ENCODE measurements at regions not wholly inside any gene's neighbourhood (a gene's known extent, or its start where the extent isn't known, plus 50 kb on each side); places are given as distances from the start of the nearest gene placed in this dataset.

DNA sequence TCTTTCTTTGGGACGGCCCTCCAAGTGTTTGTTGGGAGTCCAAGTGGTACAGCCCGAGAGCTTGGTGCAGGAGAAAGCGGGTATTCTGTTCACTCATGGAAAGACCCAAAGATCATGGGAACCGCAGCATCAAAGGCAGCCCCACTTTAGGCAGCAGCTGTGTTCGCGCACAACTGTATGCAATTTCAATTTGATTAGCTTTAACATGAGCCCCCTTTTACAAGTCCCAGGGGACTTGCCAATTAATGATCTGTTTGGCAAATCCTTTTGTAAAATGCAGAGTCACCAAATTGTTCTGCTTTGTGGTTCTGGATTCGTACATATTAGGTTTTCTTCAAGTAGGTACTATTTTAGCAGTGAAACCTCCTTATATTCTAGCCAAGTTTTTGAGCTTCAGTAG, 217.7 kb downstream of the AACS start:
- no peak for TF ChIP-seq POLR2A (IDR thresholded peaks at IDR 0.05)
- TF ChIP-seq, protein P1, sequence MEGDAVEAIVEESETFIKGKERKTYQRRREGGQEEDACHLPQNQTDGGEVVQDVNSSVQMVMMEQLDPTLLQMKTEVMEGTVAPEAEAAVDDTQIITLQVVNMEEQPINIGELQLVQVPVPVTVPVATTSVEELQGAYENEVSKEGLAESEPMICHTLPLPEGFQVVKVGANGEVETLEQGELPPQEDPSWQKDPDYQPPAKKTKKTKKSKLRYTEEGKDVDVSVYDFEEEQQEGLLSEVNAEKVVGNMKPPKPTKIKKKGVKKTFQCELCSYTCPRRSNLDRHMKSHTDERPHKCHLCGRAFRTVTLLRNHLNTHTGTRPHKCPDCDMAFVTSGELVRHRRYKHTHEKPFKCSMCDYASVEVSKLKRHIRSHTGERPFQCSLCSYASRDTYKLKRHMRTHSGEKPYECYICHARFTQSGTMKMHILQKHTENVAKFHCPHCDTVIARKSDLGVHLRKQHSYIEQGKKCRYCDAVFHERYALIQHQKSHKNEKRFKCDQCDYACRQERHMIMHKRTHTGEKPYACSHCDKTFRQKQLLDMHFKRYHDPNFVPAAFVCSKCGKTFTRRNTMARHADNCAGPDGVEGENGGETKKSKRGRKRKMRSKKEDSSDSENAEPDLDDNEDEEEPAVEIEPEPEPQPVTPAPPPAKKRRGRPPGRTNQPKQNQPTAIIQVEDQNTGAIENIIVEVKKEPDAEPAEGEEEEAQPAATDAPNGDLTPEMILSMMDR (IDR thresholded peaks at IDR 0.05): no peak
- no peak for TF ChIP-seq POLR2AphosphoS5 (IDR thresholded peaks at IDR 0.05)

Measured in prostate gland (tissue), 2 donors.